K562 (cell line): ENCODE measurements at regions not wholly inside any gene's neighbourhood (a gene's known extent, or its start where the extent isn't known, plus 50 kb on each side); places are given as distances from the start of the nearest gene placed in this dataset.

Experiments used
- ATAC-seq: fragments of 200-7000 bp; cut with Tn5 transposase; 3 replicates; pipeline ENCODE4 v1.9.1; 2020; ENCODE audit warnings: moderate library complexity
- BruUV-seq: library from RNA; stranded (reverse); fragments of 400-500 nt; replicated peaks from 2 replicates; lab custom pipeline; 2021; lab: Mats Ljungman, UMichigan
- CTCF ChIA-PET: fragments of 300-600 bp; formaldehyde crosslinking; extraction: SDS; loops from one replicate; lab custom pipeline; 2021; ENCODE audit warnings: low intra/inter-chr PET ratio; lab: Yijun Ruan, JAX
- POLR2A ChIA-PET: fragments of 300-600, 350-650 bp; sonication (Branson Sonifier 250); formaldehyde crosslinking; extraction: SDS; loops from one replicate; lab custom pipeline; 2021; ENCODE audit warnings: antibody characterized with exemption, inconsistent platforms; lab: Yijun Ruan, JAX
- DNase-seq, 4 experiments: peaks; one replicate each; pipeline versions ENCODE4 v3.0.0 to v3.0.0-alpha.2; 2011 to 2018; ENCODE audit warnings: low spot score in 3 of 4, mixed read lengths in 3 of 4; ENCODE audit errors: extremely low read depth in 1 of 4
- FAIRE-seq: peaks from 2 replicates; lab custom pipeline; 2011; peaks lifted over from hg19 to GRCh38; lab: Jason Lieb, UNC
- H2AFZ ChIP-seq: 2 replicates; pipeline ENCODE4 v1.6.0; 2011; ENCODE audit warnings: low read depth, low read length, control low read depth, inconsistent platforms
- H3K27ac ChIP-seq: fragments of 200-600 bp; 3 replicates; pipeline ENCODE4 v1.8.0; 2011; ENCODE audit warnings: low read depth, mild to moderate bottlenecking, control low read depth, inconsistent platforms, low read length, moderate library complexity, mixed read lengths; ENCODE audit errors: extremely low read depth
- H3K27me3 ChIP-seq, 2 experiments: fragments of 300-600 bp in 1 of 2; 2 replicates in 1 of 2; 3 replicates in 1 of 2; pipeline versions ENCODE4 v1.6.0 to v1.8.0; 2011; ENCODE audit warnings: inconsistent platforms in 2 of 2, low read length in 2 of 2, mild to moderate bottlenecking in 1 of 2, mixed read lengths in 1 of 2, moderate library complexity in 1 of 2; ENCODE audit not compliant: control insufficient read depth in 2 of 2, insufficient read depth in 2 of 2
- H3K36me3 ChIP-seq: fragments of 300-600 bp; 3 replicates; pipeline ENCODE4 v1.8.0; 2011; ENCODE audit warnings: mild to moderate bottlenecking, low read length, inconsistent platforms; ENCODE audit not compliant: control insufficient read depth, insufficient read depth
- H3K4me1 ChIP-seq, 2 experiments: fragments of 200-600 bp in 1 of 2; replicated peaks in 1 of 2; 2 replicates in 1 of 2; 3 replicates in 1 of 2; pipeline versions ENCODE4 v1.5.1 to v1.8.0; 2011; ENCODE audit warnings: inconsistent platforms in 2 of 2, low read length in 2 of 2, mild to moderate bottlenecking in 1 of 2, mixed read lengths in 1 of 2, moderate library complexity in 1 of 2; ENCODE audit not compliant: control insufficient read depth in 2 of 2, insufficient read depth in 2 of 2
- H3K4me2 ChIP-seq: 2 replicates; pipeline ENCODE4 v1.6.1; 2011; ENCODE audit warnings: low read length, control low read depth, inconsistent platforms, mixed read lengths; ENCODE audit not compliant: insufficient read depth
- H3K4me3 ChIP-seq: fragments of 200-600 bp; sonication (generic), shearing (Covaris generic); 2 replicates; pipeline ENCODE4 v1.5.1; 2016; ENCODE audit warnings: control low read depth, inconsistent platforms
- H3K79me2 ChIP-seq: fragments of 200-600 bp; 3 replicates; pipeline ENCODE4 v1.8.0; 2011; ENCODE audit warnings: low read length, inconsistent platforms; ENCODE audit not compliant: control insufficient read depth, insufficient read depth
- H3K9ac ChIP-seq, 2 experiments: 2 replicates each; pipeline versions ENCODE4 v1.6.0 to v1.6.1; 2011; ENCODE audit warnings: low read depth in 2 of 2, low read length in 2 of 2, control low read depth in 1 of 2, inconsistent platforms in 1 of 2, mild to moderate bottlenecking in 1 of 2, mixed read lengths in 1 of 2; ENCODE audit not compliant: insufficient read depth in 1 of 2
- H3K9me1 ChIP-seq: one replicate; pipeline ENCODE4 v1.6.0; 2011; ENCODE audit warnings: inconsistent platforms, mild to moderate bottlenecking, low read length, moderate library complexity; ENCODE audit not compliant: control insufficient read depth, insufficient read depth
- H3K9me3 ChIP-seq: replicated peaks from 2 replicates; pipeline ENCODE4 v1.5.1; 2011; ENCODE audit warnings: low read depth, low read length, inconsistent platforms; ENCODE audit not compliant: control insufficient read depth, insufficient read depth
- H4K20me1 ChIP-seq: replicated peaks from 2 replicates; pipeline ENCODE4 v1.6.1; 2011; ENCODE audit warnings: low read length, inconsistent platforms, mixed read lengths; ENCODE audit not compliant: control insufficient read depth, insufficient read depth
- ARID2 ChIP-seq: fragments of 450-650 bp; IDR thresholded peaks from 2 replicates; pipeline ENCODE4 v1.6.1; 2017; ENCODE audit warnings: antibody characterized with exemption, mild to moderate bottlenecking
- FOXJ2 ChIP-seq: fragments of 200-800 bp; sonication (Bioruptor generic); IDR thresholded peaks from 2 replicates; pipeline ENCODE4 v1.6.1; 2016; ENCODE audit warnings: missing genetic modification characterization, missing compliant biosample characterization
- GATA2 ChIP-seq: sonication (generic); formaldehyde crosslinking; IDR thresholded peaks from 2 replicates; pipeline ENCODE4 v1.4.0; 2020; ENCODE audit warnings: mild to moderate bottlenecking, missing genetic modification reagents
- HNRNPH1 ChIP-seq: fragments of 200-400 bp; formaldehyde crosslinking; optimal IDR thresholded peaks from 2 replicates; pipeline ENCODE3; 2017; ENCODE audit warnings: low read depth, mild to moderate bottlenecking, low read length, moderate library complexity
- HNRNPL ChIP-seq: fragments of 200-400 bp; formaldehyde crosslinking; IDR thresholded peaks from 2 replicates; pipeline ENCODE4 v1.6.1; 2017; ENCODE audit warnings: low read depth, mild to moderate bottlenecking, low read length
- ILF3 ChIP-seq: fragments of 450-650 bp; IDR thresholded peaks from 2 replicates; pipeline ENCODE4 v1.6.1; 2018; ENCODE audit warnings: antibody characterized with exemption, mild to moderate bottlenecking, moderate library complexity, borderline replicate concordance
- KLF1 ChIP-seq: fragments of 450-650 bp; IDR thresholded peaks from 2 replicates; pipeline ENCODE4 v1.6.1; 2016; ENCODE audit warnings: missing genetic modification characterization, missing compliant biosample characterization
- MEF2D ChIP-seq: conservative IDR thresholded peaks from 2 replicates; pipeline ENCODE4 v1.6.1; 2016; ENCODE audit warnings: low read depth, missing genetic modification characterization, missing compliant biosample characterization
- NBN ChIP-seq: fragments of 450-650 bp; IDR thresholded peaks from 2 replicates; pipeline ENCODE4 v1.6.1; 2016; ENCODE audit warnings: low read depth, mild to moderate bottlenecking
- RAD21 ChIP-seq, 2 experiments: fragments of 250-450 bp in 1 of 2; fragments of 450-650 bp in 1 of 2; sonication (Bioruptor Pico) in 1 of 2; formaldehyde crosslinking in 1 of 2; IDR thresholded peaks in 1 of 2; conservative IDR thresholded peaks in 1 of 2; 2 replicates each; pipeline versions ENCODE4 v1.4.0 to v1.8.0; 2020 to 2022; ENCODE audit warnings: mild to moderate bottlenecking in 2 of 2, moderate library complexity in 1 of 2
- TCF7 ChIP-seq: sonication (generic); IDR thresholded peaks from 2 replicates; pipeline ENCODE4 v1.6.1; 2016; ENCODE audit warnings: antibody characterized with exemption, borderline replicate concordance
- ZBTB1 ChIP-seq: sonication (generic); formaldehyde crosslinking; IDR thresholded peaks from 2 replicates; pipeline ENCODE4 v1.8.1; 2023; ENCODE audit warnings: missing genetic modification reagents, low read depth, mild to moderate bottlenecking, borderline replicate concordance
- ZNF232 ChIP-seq: sonication (generic); formaldehyde crosslinking; IDR thresholded peaks from 2 replicates; pipeline ENCODE4 v1.8.0; 2022; ENCODE audit warnings: mild to moderate bottlenecking, missing genetic modification reagents
- WGBS: fragments of 100-300 bp; shearing (Covaris generic); methylation state at CpG from one replicate; pipeline ENCODE4 v1.1.6; 2016; ENCODE audit warnings: low coverage, mixed read lengths; ENCODE audit not compliant: insufficient coverage; ENCODE audit errors: missing lambda C conversion rate; 5-methylcytosine and 5-hydroxymethylcytosine counted together
- in situ Hi-C: fragments of 300-500 bp; cut with MboI; formaldehyde crosslinking; loops from 4 replicates; pipeline ENCODE4 v1.15.0; 2018; ENCODE audit warnings: inconsistent platforms, mixed read lengths
- intact Hi-C: fragments of 100-400 bp; cut with micrococcal nuclease; formaldehyde crosslinking; loops from 2 replicates; pipeline ENCODE4 v1.14.2; 2022

GRCh38 chr20:60221593-60221992 lies 263.4 kb downstream of the CDH26 start:
- no peak for DNase-seq
- intact Hi-C loops (no loop called here), in situ Hi-C loops (loop anchor here (25.0 kb wide), 1 partner anchor 1666 kb away; no protein-coding TSS in a partner anchor)
- no peaks in the 10 kb centered on the region for H3K9me1 ChIP-seq
- H3K4me2 ChIP-seq = no peak overlapping the region
- H3K4me1 ChIP-seq = no peaks in the 10 kb centered on the region
- 0% methylated on average over 2 of the region's 3 CpGs for WGBS
- H4K20me1 ChIP-seq = no peaks in the 10 kb centered on the region
- no peak overlapping the region for H3K27ac ChIP-seq
- no peak overlapping the region for H3K4me3 ChIP-seq
- H3K9ac ChIP-seq = no peak overlapping the region
- CTCF ChIA-PET = no interaction called here
- TF ChIP-seq ARID2 (no peak), MEF2D (no peak), ILF3 (no peak), RAD21 (CRISPR knock-in tag; conservative IDR thresholded peaks at IDR 0.05 in 1 of 2, IDR thresholded peaks at IDR 0.05 in 1 of 2) (no peak), FOXJ2 (no peak), ZNF232 (CRISPR knock-in tag) (no peak), HNRNPL (no peak), NBN (no peak), GATA2 (CRISPR knock-in tag) (no peak), ZBTB1 (CRISPR knock-in tag) (no peak), KLF1 (no peak), HNRNPH1 (no peak), TCF7 (no peak)
- BruUV-seq = no TSS peak
- no peak for FAIRE-seq
- POLR2A ChIA-PET = no interaction called here
- no peaks in the 10 kb centered on the region for H3K27me3 ChIP-seq
- H3K79me2 ChIP-seq = no peaks in the 10 kb centered on the region
- H2AFZ ChIP-seq = no peak overlapping the region
- no peaks in the 10 kb centered on the region for H3K9me3 ChIP-seq
- no peak for ATAC-seq
- H3K36me3 ChIP-seq = no peaks in the 10 kb centered on the region
